Astrocyte (in vitro differentiated cells and primary cell): ENCODE measurements at regions not wholly inside any gene's neighbourhood (a gene's known extent, or its start where the extent isn't known, plus 50 kb on each side); places are given as distances from the start of the nearest gene placed in this dataset.

ENCODE experiments used
- EZH2 ChIP-seq: IDR thresholded peaks from 2 replicates; pipeline ENCODE4 v1.6.1; 2012; ENCODE audit warnings: mild to moderate bottlenecking, low read length, inconsistent platforms; ENCODE audit not compliant: insufficient read depth
- TF ChIP-seq, protein P1 (sequence below): IDR thresholded peaks from 2 replicates; pipeline ENCODE4 v1.5.1; 2011; ENCODE audit warnings: low read depth, mild to moderate bottlenecking, inconsistent platforms, low read length, moderate library complexity; ENCODE audit not compliant: insufficient read depth

DNA sequence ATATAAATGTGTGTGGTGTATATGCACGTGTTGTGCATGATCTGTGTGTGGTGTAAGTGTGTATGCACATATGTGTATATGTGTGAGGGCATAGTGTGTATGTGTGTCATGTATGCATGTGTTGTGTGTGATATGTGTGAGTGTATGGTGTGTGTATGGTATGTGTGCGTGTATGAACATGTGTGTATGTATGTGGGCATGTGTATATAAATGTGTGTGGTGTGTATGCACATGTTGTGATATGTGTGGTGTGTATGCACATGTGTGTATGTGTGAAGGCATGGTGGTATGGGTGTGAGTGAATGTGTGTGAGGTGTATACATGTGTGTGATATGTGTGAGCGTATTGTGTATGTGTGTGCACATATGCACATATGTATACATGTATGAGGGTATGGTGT, 198.7 kb downstream of the RBFOX3 start:
- TF ChIP-seq, protein P1, sequence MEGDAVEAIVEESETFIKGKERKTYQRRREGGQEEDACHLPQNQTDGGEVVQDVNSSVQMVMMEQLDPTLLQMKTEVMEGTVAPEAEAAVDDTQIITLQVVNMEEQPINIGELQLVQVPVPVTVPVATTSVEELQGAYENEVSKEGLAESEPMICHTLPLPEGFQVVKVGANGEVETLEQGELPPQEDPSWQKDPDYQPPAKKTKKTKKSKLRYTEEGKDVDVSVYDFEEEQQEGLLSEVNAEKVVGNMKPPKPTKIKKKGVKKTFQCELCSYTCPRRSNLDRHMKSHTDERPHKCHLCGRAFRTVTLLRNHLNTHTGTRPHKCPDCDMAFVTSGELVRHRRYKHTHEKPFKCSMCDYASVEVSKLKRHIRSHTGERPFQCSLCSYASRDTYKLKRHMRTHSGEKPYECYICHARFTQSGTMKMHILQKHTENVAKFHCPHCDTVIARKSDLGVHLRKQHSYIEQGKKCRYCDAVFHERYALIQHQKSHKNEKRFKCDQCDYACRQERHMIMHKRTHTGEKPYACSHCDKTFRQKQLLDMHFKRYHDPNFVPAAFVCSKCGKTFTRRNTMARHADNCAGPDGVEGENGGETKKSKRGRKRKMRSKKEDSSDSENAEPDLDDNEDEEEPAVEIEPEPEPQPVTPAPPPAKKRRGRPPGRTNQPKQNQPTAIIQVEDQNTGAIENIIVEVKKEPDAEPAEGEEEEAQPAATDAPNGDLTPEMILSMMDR: no peak
- no peak for TF ChIP-seq EZH2
